ENCODE measurements at regions not wholly inside any gene's neighbourhood (a gene's known extent, or its start where the extent isn't known, plus 50 kb on each side); places are given as distances from the start of the nearest gene placed in this dataset.

DNA sequence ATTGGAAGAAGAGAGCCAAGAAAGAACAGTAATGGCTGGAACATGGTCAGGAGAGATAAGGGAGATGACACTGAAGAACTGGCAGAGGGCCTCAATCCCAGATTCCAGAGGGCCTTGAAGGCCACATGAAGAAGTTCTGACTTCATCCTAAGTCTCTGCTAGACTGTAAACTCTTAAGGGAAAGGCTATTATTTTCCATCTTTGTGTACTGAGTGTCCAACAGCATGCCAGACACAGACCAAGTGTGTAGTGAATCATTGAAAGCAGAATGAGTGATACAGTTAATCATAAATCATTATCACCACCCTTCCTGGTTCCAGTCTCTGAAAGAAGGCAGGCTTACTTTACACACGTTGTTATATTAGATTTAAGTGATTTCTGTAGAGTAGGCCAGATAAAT is 185.3 kb upstream of the C11orf87 start:
- Mint-ChIP-seq H3K4me3 (no peak overlapping the region), H3K9me3 (no peaks in the 10 kb centered on the region), H3K4me1 (peaks cover 7% of the 10 kb centered on the region), H3K27ac (no peak overlapping the region), H3K27me3 (ENCODE audit: low read depth) (no peaks in the 10 kb centered on the region), H3K36me3 (ENCODE audit: low read depth) (no peaks in the 10 kb centered on the region)
- TF ChIP-seq, protein P1, sequence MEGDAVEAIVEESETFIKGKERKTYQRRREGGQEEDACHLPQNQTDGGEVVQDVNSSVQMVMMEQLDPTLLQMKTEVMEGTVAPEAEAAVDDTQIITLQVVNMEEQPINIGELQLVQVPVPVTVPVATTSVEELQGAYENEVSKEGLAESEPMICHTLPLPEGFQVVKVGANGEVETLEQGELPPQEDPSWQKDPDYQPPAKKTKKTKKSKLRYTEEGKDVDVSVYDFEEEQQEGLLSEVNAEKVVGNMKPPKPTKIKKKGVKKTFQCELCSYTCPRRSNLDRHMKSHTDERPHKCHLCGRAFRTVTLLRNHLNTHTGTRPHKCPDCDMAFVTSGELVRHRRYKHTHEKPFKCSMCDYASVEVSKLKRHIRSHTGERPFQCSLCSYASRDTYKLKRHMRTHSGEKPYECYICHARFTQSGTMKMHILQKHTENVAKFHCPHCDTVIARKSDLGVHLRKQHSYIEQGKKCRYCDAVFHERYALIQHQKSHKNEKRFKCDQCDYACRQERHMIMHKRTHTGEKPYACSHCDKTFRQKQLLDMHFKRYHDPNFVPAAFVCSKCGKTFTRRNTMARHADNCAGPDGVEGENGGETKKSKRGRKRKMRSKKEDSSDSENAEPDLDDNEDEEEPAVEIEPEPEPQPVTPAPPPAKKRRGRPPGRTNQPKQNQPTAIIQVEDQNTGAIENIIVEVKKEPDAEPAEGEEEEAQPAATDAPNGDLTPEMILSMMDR (IDR thresholded peaks at IDR 0.05; ENCODE audit: unreplicated experiment in 3 of 3) = no peak

GRCh38 chr11:109237636-109238035 is 184.4 kb upstream of the C11orf87 start:
- no peak overlapping the region for H3K4me3 Mint-ChIP-seq
- H3K9me3 Mint-ChIP-seq = no peaks in the 10 kb centered on the region
- no peaks in the 10 kb centered on the region for H3K27me3 Mint-ChIP-seq (ENCODE audit: low read depth)
- no peaks in the 10 kb centered on the region for H3K36me3 Mint-ChIP-seq (ENCODE audit: low read depth)
- H3K4me1 Mint-ChIP-seq = peaks cover 7% of the 10 kb centered on the region
- no peak overlapping the region for H3K27ac Mint-ChIP-seq
- TF ChIP-seq, protein P1 (IDR thresholded peaks at IDR 0.05; ENCODE audit: unreplicated experiment in 3 of 3) = no peak

GRCh38 chr11:109241988-109242536 is 179.9 kb upstream of the C11orf87 start:
- Mint-ChIP-seq H3K36me3 (ENCODE audit: low read depth) (no peaks in the 10 kb centered on the region), H3K9me3 (no peaks in the 10 kb centered on the region), H3K4me3 (no peak overlapping the region), H3K27ac (no peak overlapping the region), H3K27me3 (ENCODE audit: low read depth) (no peaks in the 10 kb centered on the region), H3K4me1 (peaks cover 7% of the 10 kb centered on the region)
- TF ChIP-seq, protein P1 (IDR thresholded peaks at IDR 0.05; ENCODE audit: unreplicated experiment in 3 of 3) = no peak

DNA sequence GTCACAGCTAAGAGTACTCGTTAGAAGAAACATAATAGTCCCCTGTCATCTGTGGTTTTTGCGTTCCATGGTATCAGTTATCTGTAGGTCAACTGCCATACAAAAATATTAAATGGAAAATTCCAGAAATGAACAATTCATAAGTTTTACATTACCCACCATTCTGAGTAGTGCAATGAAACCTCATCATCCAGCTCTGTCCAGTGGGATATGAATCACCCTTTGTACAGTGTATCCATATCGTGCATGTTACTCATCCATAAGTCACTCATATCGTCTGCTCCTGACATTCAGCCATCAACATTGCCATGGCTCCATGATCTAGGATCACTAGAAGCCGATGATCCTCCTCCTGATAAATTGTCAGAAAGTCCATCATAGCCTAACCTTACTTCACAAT is 174.9 kb upstream of the C11orf87 start:
- no peak overlapping the region for H3K4me3 Mint-ChIP-seq
- no peaks in the 10 kb centered on the region for H3K36me3 Mint-ChIP-seq (ENCODE audit: low read depth)
- H3K9me3 Mint-ChIP-seq = no peaks in the 10 kb centered on the region
- no peaks in the 10 kb centered on the region for H3K4me1 Mint-ChIP-seq
- no peak overlapping the region for H3K27ac Mint-ChIP-seq
- TF ChIP-seq, protein P1 (IDR thresholded peaks at IDR 0.05; ENCODE audit: unreplicated experiment in 3 of 3) = no peak
- H3K27me3 Mint-ChIP-seq (ENCODE audit: low read depth) = no peaks in the 10 kb centered on the region

- Mint-ChIP-seq H3K36me3 (ENCODE audit: low read depth) (no peaks in the 10 kb centered on the region), H3K27me3 (ENCODE audit: low read depth) (no peaks in the 10 kb centered on the region), H3K9me3 (peaks cover 5% of the 10 kb centered on the region)
Observed at GRCh38 chr11:109249597-109249996, 172.4 kb upstream of the C11orf87 start.

DNA sequence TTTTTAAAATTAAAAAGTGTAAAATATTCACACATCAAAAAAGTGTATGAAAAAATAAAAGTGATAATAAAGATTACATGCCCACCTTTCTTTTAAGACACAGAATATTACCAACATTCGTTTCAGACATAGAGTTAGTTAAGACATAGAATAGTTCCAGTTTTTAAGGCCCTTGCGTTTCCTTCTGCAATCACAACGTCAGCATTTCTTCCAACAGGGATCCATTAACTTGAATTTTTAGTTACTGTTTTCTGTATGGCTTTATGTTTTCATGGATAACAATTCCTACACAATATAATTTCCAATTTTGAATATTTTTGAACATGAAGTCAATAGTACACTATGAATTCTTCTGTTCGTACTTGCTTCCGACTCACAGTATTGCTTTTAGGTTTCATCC is 170.8 kb upstream of the C11orf87 start:
- H3K27me3 Mint-ChIP-seq (ENCODE audit: low read depth) = no peaks in the 10 kb centered on the region
- peaks cover 5% of the 10 kb centered on the region for H3K9me3 Mint-ChIP-seq
- H3K4me3 Mint-ChIP-seq = no peak overlapping the region
- TF ChIP-seq, protein P1 (IDR thresholded peaks at IDR 0.05; ENCODE audit: unreplicated experiment in 3 of 3) = no peak
- no peak overlapping the region for H3K27ac Mint-ChIP-seq
- H3K36me3 Mint-ChIP-seq (ENCODE audit: low read depth) = no peaks in the 10 kb centered on the region
- H3K4me1 Mint-ChIP-seq = no peaks in the 10 kb centered on the region

More at GRCh38 chr11:109249597-109249996, 172.4 kb upstream of the C11orf87 start:
- Mint-ChIP-seq H3K27ac (no peak overlapping the region), H3K4me3 (no peak overlapping the region), H3K4me1 (no peaks in the 10 kb centered on the region)
- TF ChIP-seq, protein P1 (IDR thresholded peaks at IDR 0.05; ENCODE audit: unreplicated experiment in 3 of 3) = no peak

Data from nephron (organoid).